Suppressor macrophage (primary cell): ENCODE measurements at regions not wholly inside any gene's neighbourhood (a gene's known extent, or its start where the extent isn't known, plus 50 kb on each side); places are given as distances from the start of the nearest gene placed in this dataset.
A peak's percentile ranks its signal among the peaks of the same experiment; 100 is the strongest.

Source experiments
- DNase-seq, 4 experiments: peaks; one replicate each; pipeline ENCODE4 v3.0.0-alpha.2; 2020 to 2022

- no peak for DNase-seq
Observed at GRCh38 chr13:47327861-47328260, 431.0 kb upstream of the HTR2A start.

GRCh38 chr13:47326061-47326460, 429.2 kb upstream of the HTR2A start:
- DNase-seq: no peak

- DNase-seq: no peak
Observed at GRCh38 chr13:47317356-47317755, 420.5 kb upstream of the HTR2A start.

- DNase-seq: no peak
Observed at GRCh38 chr13:47310401-47310800, 413.5 kb upstream of the HTR2A start.

- DNase-seq: no peak
Observed at GRCh38 chr13:47306991-47307390, 410.1 kb upstream of the HTR2A start.

GRCh38 chr13:47303626-47304025, 406.8 kb upstream of the HTR2A start:
- DNase-seq: no peak

- DNase-seq: no peak
Observed at GRCh38 chr13:47299304-47299703, 402.5 kb upstream of the HTR2A start.

- no peak for DNase-seq
Observed at GRCh38 chr13:47298506-47298905, 401.7 kb upstream of the HTR2A start.

- DNase-seq: no peak
Observed at GRCh38 chr13:47294691-47295090, 397.8 kb upstream of the HTR2A start.

GRCh38 chr13:47291107-47291656, 394.3 kb upstream of the HTR2A start:
- DNase-seq: no peak

- no peak for DNase-seq
Observed at GRCh38 chr13:47289567-47289966, 392.7 kb upstream of the HTR2A start.

- no peak for DNase-seq
Observed at GRCh38 chr13:47288546-47288945, 391.7 kb upstream of the HTR2A start.

- no peak for DNase-seq
Observed at GRCh38 chr13:47287291-47287751, 390.5 kb upstream of the HTR2A start.

GRCh38 chr13:47281991-47282390, 385.1 kb upstream of the HTR2A start:
- peak; percentile 24 to 53 (median 44) for DNase-seq

- DNase-seq: no peak
Observed at GRCh38 chr13:47279920-47280319, 383.1 kb upstream of the HTR2A start.

GRCh38 chr13:47277774-47278173, 380.9 kb upstream of the HTR2A start:
- peak in 2 of 4 experiments; percentile 3 to 26 for DNase-seq

GRCh38 chr13:47268270-47268669, 371.4 kb upstream of the HTR2A start:
- DNase-seq: no peak

- DNase-seq: no peak
Observed at GRCh38 chr13:47258384-47258783, 361.5 kb upstream of the HTR2A start.

- peak in 2 of 4 experiments; percentile 1 for DNase-seq
Observed at GRCh38 chr13:47256618-47257017, 359.8 kb upstream of the HTR2A start.

GRCh38 chr13:47252627-47253026, 355.8 kb upstream of the HTR2A start:
- DNase-seq: no peak

GRCh38 chr13:47251771-47252170, 354.9 kb upstream of the HTR2A start:
- no peak for DNase-seq

GRCh38 chr13:47250146-47250545, 353.3 kb upstream of the HTR2A start:
- DNase-seq: no peak

GRCh38 chr13:47249266-47249665, 352.4 kb upstream of the HTR2A start:
- no peak for DNase-seq

GRCh38 chr13:47241446-47241845, 344.6 kb upstream of the HTR2A start:
- no peak for DNase-seq

GRCh38 chr13:47239025-47239424, 342.2 kb upstream of the HTR2A start:
- no peak for DNase-seq
